Activated T-helper 1 cell treated with Interleukin-2 at 50 U/mL for 16 hours (primary cell): ENCODE measurements at regions not wholly inside any gene's neighbourhood (a gene's known extent, or its start where the extent isn't known, plus 50 kb on each side); places are given as distances from the start of the nearest gene placed in this dataset.

Experiments used
- DNase-seq: peaks from one replicate; pipeline ENCODE4 v3.0.0-alpha.2; 2020; ENCODE audit warnings: low read depth

GRCh38 chr7:39890411-39890810 lies 59.6 kb upstream of the CDK13 start:
- no peak for DNase-seq

- no peak for DNase-seq
Observed at GRCh38 chr7:39891894-39892293, 58.2 kb upstream of the CDK13 start.

GRCh38 chr7:39892361-39892760 lies 57.7 kb upstream of the CDK13 start:
- no peak for DNase-seq

- DNase-seq: no peak
Observed at GRCh38 chr7:39894904-39895303, 55.2 kb upstream of the CDK13 start.

GRCh38 chr7:39896840-39897239 lies 53.2 kb upstream of the CDK13 start:
- DNase-seq: no peak

- no peak for DNase-seq
Observed at GRCh38 chr7:39898867-39899266, 51.2 kb upstream of the CDK13 start.
